GM19240 (cell line): ENCODE measurements at regions not wholly inside any gene's neighbourhood (a gene's known extent, or its start where the extent isn't known, plus 50 kb on each side); places are given as distances from the start of the nearest gene placed in this dataset.
"Not testable (repeated sequence)": the region's sequence is repeated elsewhere in the genome, so short reads cannot be mapped to it uniquely, and the experiment has no call there.

ENCODE experiments used
- DNase-seq: peaks from one replicate; pipeline ENCODE4 v3.0.0; 2011; ENCODE audit warnings: low spot score; ENCODE audit not compliant: insufficient read length

GRCh38 chr4:58411904-58412303, 1301.7 kb upstream of the IGFBP7 start:
- no peak for DNase-seq

- DNase-seq: no peak
Observed at GRCh38 chr4:58406762-58407161, 1296.6 kb upstream of the IGFBP7 start.

GRCh38 chr4:58368221-58368620, 1258.0 kb upstream of the IGFBP7 start:
- DNase-seq: no peak

GRCh38 chr4:58360354-58361133, 1250.4 kb upstream of the IGFBP7 start:
- DNase-seq: no peak

GRCh38 chr4:58359590-58359989, 1249.4 kb upstream of the IGFBP7 start:
- no peak for DNase-seq

- no peak for DNase-seq
Observed at GRCh38 chr4:58357947-58358346, 1247.8 kb upstream of the IGFBP7 start.

- DNase-seq: no peak
Observed at GRCh38 chr4:58325070-58325469, 1214.9 kb upstream of the IGFBP7 start.

- no peak for DNase-seq
Observed at GRCh38 chr4:58313444-58313843, 1203.3 kb upstream of the IGFBP7 start.

GRCh38 chr4:58303456-58303855, 1193.3 kb upstream of the IGFBP7 start:
- no peak for DNase-seq

GRCh38 chr4:58301376-58301999, 1191.3 kb upstream of the IGFBP7 start:
- no peak for DNase-seq

GRCh38 chr4:58286335-58286734, 1176.2 kb upstream of the IGFBP7 start:
- DNase-seq: no peak

GRCh38 chr4:58280928-58281327, 1170.7 kb upstream of the IGFBP7 start:
- DNase-seq: not testable (repeated sequence)

- DNase-seq: no peak
Observed at GRCh38 chr4:58275856-58276255, 1165.7 kb upstream of the IGFBP7 start.

GRCh38 chr4:58274553-58274952, 1164.4 kb upstream of the IGFBP7 start:
- DNase-seq: no peak

- DNase-seq: no peak
Observed at GRCh38 chr4:58272311-58272710, 1162.1 kb upstream of the IGFBP7 start.

GRCh38 chr4:58265734-58266133, 1155.5 kb upstream of the IGFBP7 start:
- DNase-seq: no peak

- DNase-seq: no peak
Observed at GRCh38 chr4:58261526-58261925, 1151.3 kb upstream of the IGFBP7 start.

GRCh38 chr4:58254291-58254690, 1144.1 kb upstream of the IGFBP7 start:
- no peak for DNase-seq

GRCh38 chr4:58252656-58253055, 1142.5 kb upstream of the IGFBP7 start:
- DNase-seq: no peak

GRCh38 chr4:58247792-58248191, 1137.6 kb upstream of the IGFBP7 start:
- no peak for DNase-seq

GRCh38 chr4:58225460-58225859, 1115.3 kb upstream of the IGFBP7 start:
- no peak for DNase-seq

GRCh38 chr4:58219179-58219578, 1109.0 kb upstream of the IGFBP7 start:
- DNase-seq: no peak

- no peak for DNase-seq
Observed at GRCh38 chr4:58216461-58216860, 1106.3 kb upstream of the IGFBP7 start.
